RWPE1 (cell line): ENCODE measurements at regions not wholly inside any gene's neighbourhood (a gene's known extent, or its start where the extent isn't known, plus 50 kb on each side); places are given as distances from the start of the nearest gene placed in this dataset.

Experiments
- CTCF ChIA-PET: fragments of 350-600 bp; sonication (Branson Sonifier 250); formaldehyde crosslinking; extraction: SDS; loops from one replicate; lab custom pipeline; 2021; lab: Yijun Ruan, JAX
- POLR2A ChIA-PET: fragments of 400-600 bp; formaldehyde crosslinking; extraction: SDS; loops from one replicate; lab custom pipeline; 2020; ENCODE audit warnings: antibody characterized with exemption; ENCODE audit not compliant: low non-redundant PET; lab: Yijun Ruan, JAX
- DNase-seq: peaks from one replicate; pipeline ENCODE4 v3.0.0; 2012; ENCODE audit warnings: low spot score
- H3K27ac ChIP-seq: fragments of 450-650 bp; 2 replicates; pipeline ENCODE4 v1.5.1; 2017
- CTCF ChIP-seq: fragments of 450-650 bp; conservative IDR thresholded peaks from 2 replicates; pipeline ENCODE4 v1.5.1; 2017; ENCODE audit warnings: low read depth, mild to moderate bottlenecking

GRCh38 chr6:14062345-14063029, 55.1 kb upstream of the CD83 start:
- no peak for TF ChIP-seq CTCF
- CTCF ChIA-PET = interaction anchor here (0.8 to 1.2 kb wide), 2 partner anchors 16 to 149 kb away, joined by 3 read pairs; no protein-coding TSS in a partner anchor
- POLR2A ChIA-PET = no interaction called here

DNA sequence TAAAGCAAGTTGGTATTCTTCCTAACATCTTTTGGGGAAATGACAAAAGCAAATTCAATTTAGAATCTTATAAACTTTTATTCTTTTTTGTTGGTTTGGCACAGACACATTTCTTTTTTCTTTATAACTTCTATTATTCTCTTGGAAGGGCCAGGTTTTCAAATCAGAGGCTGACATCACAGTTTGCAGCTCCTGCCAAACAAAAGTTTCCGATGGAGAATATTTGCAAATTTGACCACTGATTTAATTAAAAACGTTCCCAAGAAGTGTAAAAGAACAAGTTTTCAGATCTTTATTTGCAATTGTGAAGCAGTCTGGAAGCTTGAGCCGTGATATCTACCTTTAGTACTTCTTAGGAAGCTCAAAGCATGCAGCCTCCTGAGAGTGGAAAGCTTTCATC, 53.8 kb upstream of the CD83 start:
- no peak overlapping the region for H3K27ac ChIP-seq
- ChIA-PET CTCF (interaction anchor here (0.8 to 2.3 kb wide), 3 partner anchors 150 to 155 kb away, joined by 3 to 6 read pairs (median 3); no protein-coding TSS in a partner anchor), POLR2A (no interaction called here)
- no peak for TF ChIP-seq CTCF
- no peak for DNase-seq

More at GRCh38 chr6:14062345-14063029, 55.1 kb upstream of the CD83 start:
- no peak for DNase-seq
- H3K27ac ChIP-seq = no peak overlapping the region

GRCh38 chr6:14065350-14065749, 52.2 kb upstream of the CD83 start:
- POLR2A ChIA-PET = no interaction called here
- no peak for TF ChIP-seq CTCF
- no peak overlapping the region for H3K27ac ChIP-seq
- DNase-seq = no peak
- CTCF ChIA-PET = interaction anchor here (1.2 kb wide), 1 partner anchor 63 kb away, joined by 3 read pairs; no protein-coding TSS in a partner anchor

GRCh38 chr6:14066782-14067406, 50.7 kb upstream of the CD83 start:
- no peak overlapping the region for H3K27ac ChIP-seq
- POLR2A ChIA-PET = no interaction called here
- TF ChIP-seq CTCF = peak; percentile 69
- CTCF ChIA-PET = interaction anchor here (0.5 to 3.4 kb wide), 16 partner anchors 8 to 1599 kb away, joined by 3 to 49 read pairs (median 4); no protein-coding TSS in a partner anchor
- peak; percentile 75 for DNase-seq

DNA sequence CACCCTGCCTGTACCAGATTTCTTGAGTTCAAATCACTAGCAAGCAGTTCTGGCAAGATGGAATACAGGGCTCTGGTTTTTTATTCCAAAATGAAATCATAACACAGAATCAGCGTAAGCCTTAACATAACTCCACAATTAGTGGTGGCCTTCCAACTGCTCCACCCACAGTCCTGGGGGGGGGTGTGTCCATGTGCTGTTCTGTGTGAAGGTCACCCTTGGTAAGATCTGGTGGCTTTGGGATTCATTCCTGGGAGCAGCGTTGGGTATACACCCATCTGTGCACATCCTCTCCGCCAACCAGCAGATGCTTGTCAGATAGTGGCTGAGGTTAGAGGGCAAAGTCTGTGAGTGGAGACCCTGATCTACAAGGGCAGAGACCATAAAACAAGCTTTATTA, 49.9 kb upstream of the CD83 start:
- TF ChIP-seq CTCF = no peak
- ChIA-PET POLR2A (no interaction called here), CTCF (interaction anchor here (0.6 to 3.4 kb wide), 5 partner anchors 21 to 1377 kb away, joined by 3 to 49 read pairs (median 4); no protein-coding TSS in a partner anchor)
- no peak overlapping the region for H3K27ac ChIP-seq
- DNase-seq = no peak
